ENCODE measurements at regions not wholly inside any gene's neighbourhood (a gene's known extent, or its start where the extent isn't known, plus 50 kb on each side); places are given as distances from the start of the nearest gene placed in this dataset.

DNA sequence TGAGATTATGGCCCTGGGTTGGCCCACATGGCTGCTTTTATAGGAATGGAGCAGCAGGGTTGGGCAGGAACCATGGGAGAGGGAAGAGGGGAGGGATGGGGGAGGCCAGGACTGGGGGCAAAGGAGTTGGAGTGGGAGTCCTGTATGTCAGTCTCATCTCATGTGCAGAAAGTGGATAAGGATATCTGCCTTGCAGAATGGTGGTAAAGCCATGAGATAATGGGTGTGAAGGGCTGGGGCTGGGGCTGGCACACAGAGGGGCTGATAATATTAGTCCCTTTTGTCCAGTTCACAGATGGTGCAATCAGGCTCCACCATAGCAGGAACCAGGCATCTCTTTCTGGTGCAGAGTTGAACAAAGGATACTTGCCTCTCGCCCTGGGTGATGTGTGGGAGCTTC, 101.3 kb downstream of the MRM1 start:
- TF ChIP-seq, protein P1, sequence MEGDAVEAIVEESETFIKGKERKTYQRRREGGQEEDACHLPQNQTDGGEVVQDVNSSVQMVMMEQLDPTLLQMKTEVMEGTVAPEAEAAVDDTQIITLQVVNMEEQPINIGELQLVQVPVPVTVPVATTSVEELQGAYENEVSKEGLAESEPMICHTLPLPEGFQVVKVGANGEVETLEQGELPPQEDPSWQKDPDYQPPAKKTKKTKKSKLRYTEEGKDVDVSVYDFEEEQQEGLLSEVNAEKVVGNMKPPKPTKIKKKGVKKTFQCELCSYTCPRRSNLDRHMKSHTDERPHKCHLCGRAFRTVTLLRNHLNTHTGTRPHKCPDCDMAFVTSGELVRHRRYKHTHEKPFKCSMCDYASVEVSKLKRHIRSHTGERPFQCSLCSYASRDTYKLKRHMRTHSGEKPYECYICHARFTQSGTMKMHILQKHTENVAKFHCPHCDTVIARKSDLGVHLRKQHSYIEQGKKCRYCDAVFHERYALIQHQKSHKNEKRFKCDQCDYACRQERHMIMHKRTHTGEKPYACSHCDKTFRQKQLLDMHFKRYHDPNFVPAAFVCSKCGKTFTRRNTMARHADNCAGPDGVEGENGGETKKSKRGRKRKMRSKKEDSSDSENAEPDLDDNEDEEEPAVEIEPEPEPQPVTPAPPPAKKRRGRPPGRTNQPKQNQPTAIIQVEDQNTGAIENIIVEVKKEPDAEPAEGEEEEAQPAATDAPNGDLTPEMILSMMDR (IDR thresholded peaks at IDR 0.05 in 4 of 5, conservative IDR thresholded peaks at IDR 0.05 in 1 of 5) = no peak
- no peak for TF ChIP-seq POLR2A (IDR thresholded peaks at IDR 0.05)
